Progenitor cell of endocrine pancreas (in vitro differentiated cells): ENCODE measurements at regions not wholly inside any gene's neighbourhood (a gene's known extent, or its start where the extent isn't known, plus 50 kb on each side); places are given as distances from the start of the nearest gene placed in this dataset.

ENCODE experiments used
- DNase-seq: peaks from one replicate; pipeline ENCODE4 v3.0.0; 2021; ENCODE audit warnings: low spot score; ENCODE audit not compliant: unreplicated experiment
- H3K27ac Mint-ChIP-seq: 2 replicates; pipeline ENCODE4 v1.8.0; 2021; ENCODE audit warnings: mild to moderate bottlenecking, moderate library complexity, mixed read lengths
- H3K27me3 Mint-ChIP-seq: 2 replicates; pipeline ENCODE4 v1.8.0; 2021; ENCODE audit warnings: mixed read lengths
- H3K36me3 Mint-ChIP-seq: 2 replicates; pipeline ENCODE4 v1.8.0; 2022; ENCODE audit warnings: mixed read lengths; ENCODE audit not compliant: insufficient read depth
- H3K4me1 Mint-ChIP-seq: 2 replicates; pipeline ENCODE4 v1.8.0; 2021; ENCODE audit warnings: low read depth, mixed read lengths
- H3K4me3 Mint-ChIP-seq: 2 replicates; pipeline ENCODE4 v1.8.0; 2021; ENCODE audit warnings: low read depth, mild to moderate bottlenecking, moderate library complexity, mixed read lengths
- H3K9me3 Mint-ChIP-seq: 2 replicates; pipeline ENCODE4 v1.8.0; 2021; ENCODE audit warnings: low read depth, mixed read lengths
- TF ChIP-seq, protein P1 (sequence below): fragments of 200-600 bp; sonication (generic); IDR thresholded peaks from one replicate; pipeline ENCODE4 v1.5.0; 2021; ENCODE audit warnings: antibody characterized with exemption, mild to moderate bottlenecking; ENCODE audit not compliant: unreplicated experiment

DNA sequence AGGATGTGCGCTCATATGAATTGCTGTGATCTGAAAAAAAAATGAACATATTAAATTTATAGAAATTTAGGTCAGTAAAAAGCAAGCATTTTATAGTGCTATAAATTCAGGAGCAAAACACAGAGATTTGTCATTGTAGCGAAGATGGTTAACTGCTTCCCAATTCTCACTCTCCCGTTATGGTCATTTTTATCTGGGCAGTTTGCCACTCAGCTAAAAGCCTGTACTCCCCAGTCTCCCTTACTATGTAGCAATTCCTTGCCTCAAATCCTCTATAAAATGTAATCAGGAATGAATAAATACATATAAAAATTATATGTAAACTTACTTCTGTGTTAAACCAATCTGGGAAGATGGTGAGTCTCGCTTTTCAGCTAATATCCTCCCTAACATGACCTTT is 471.5 kb downstream of the HINT1 start:
- Mint-ChIP-seq H3K4me1 (peaks cover 4% of the 10 kb centered on the region), H3K9me3 (no peaks in the 10 kb centered on the region), H3K27me3 (no peaks in the 10 kb centered on the region), H3K36me3 (no peaks in the 10 kb centered on the region), H3K27ac (no peak overlapping the region), H3K4me3 (no peak overlapping the region)
- DNase-seq = no peak
- TF ChIP-seq, protein P1, sequence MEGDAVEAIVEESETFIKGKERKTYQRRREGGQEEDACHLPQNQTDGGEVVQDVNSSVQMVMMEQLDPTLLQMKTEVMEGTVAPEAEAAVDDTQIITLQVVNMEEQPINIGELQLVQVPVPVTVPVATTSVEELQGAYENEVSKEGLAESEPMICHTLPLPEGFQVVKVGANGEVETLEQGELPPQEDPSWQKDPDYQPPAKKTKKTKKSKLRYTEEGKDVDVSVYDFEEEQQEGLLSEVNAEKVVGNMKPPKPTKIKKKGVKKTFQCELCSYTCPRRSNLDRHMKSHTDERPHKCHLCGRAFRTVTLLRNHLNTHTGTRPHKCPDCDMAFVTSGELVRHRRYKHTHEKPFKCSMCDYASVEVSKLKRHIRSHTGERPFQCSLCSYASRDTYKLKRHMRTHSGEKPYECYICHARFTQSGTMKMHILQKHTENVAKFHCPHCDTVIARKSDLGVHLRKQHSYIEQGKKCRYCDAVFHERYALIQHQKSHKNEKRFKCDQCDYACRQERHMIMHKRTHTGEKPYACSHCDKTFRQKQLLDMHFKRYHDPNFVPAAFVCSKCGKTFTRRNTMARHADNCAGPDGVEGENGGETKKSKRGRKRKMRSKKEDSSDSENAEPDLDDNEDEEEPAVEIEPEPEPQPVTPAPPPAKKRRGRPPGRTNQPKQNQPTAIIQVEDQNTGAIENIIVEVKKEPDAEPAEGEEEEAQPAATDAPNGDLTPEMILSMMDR = no peak

- no peaks in the 10 kb centered on the region for H3K36me3 Mint-ChIP-seq
- no peaks in the 10 kb centered on the region for H3K9me3 Mint-ChIP-seq
- no peak overlapping the region for H3K27ac Mint-ChIP-seq
- no peak overlapping the region for H3K4me3 Mint-ChIP-seq
- H3K27me3 Mint-ChIP-seq = no peaks in the 10 kb centered on the region
- TF ChIP-seq, protein P1 = no peak
- no peak for DNase-seq
- H3K4me1 Mint-ChIP-seq = peaks cover 4% of the 10 kb centered on the region
Measured at GRCh38 chr5:130692770-130693169, 472.3 kb downstream of the HINT1 start.

DNA sequence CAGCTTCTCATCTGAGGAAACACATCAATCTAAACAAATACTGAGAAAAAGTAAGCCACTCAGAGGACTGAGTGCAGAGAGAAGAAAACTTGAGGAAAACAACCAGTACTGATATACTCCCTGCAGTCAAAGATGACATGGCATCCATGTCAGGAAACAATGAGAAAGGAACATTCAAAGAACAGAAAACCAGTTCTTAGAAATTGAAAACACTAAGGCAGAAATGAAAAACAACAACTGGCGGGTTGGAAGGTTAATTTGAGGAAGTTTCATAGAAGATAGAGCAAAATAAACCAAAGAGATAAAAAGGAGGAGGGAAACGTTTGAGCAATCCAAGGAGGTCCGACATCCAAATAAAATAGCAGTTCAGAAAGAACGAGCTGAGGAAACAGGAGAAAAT is 475.2 kb downstream of the HINT1 start:
- no peak overlapping the region for H3K27ac Mint-ChIP-seq
- H3K36me3 Mint-ChIP-seq = no peaks in the 10 kb centered on the region
- peaks cover 1% of the 10 kb centered on the region for H3K4me1 Mint-ChIP-seq
- no peak for DNase-seq
- H3K4me3 Mint-ChIP-seq = no peak overlapping the region
- TF ChIP-seq, protein P1 = no peak
- no peaks in the 10 kb centered on the region for H3K9me3 Mint-ChIP-seq
- no peaks in the 10 kb centered on the region for H3K27me3 Mint-ChIP-seq

DNA sequence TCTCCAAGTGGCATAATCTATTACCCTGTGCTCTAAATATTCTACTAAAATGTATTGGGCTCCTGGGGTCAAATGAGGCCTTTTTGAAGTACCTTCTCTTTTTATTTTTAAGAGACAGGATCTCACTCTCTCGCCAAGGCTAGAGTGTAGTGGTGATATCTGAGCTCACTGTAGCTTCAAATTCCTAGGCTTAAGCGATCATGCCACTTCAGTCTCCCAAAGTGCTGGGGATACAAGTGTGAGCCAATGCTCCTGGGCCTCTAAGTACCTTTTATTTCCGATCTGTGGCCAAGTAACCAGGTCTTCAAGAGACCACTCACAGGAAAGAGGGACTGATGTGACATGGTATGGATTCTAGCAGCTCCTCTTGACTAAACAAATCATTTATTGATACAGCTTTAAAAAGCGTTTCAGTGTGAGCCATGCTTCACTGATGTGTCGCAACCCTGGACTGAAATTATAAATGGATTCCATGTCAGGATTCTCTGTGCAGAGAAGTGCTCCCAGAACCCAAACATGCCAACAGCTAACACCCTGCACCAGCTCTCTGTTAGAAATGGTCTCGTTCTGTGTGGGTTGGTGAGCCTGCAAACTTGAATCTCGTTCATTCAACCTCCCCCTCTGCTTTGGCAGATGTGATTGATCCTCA is 477.8 kb downstream of the HINT1 start:
- H3K4me1 Mint-ChIP-seq = no peaks in the 10 kb centered on the region

GRCh38 chr5:130678637-130679036 is 486.4 kb downstream of the HINT1 start:
- Mint-ChIP-seq H3K4me3 (no peak overlapping the region), H3K27me3 (no peaks in the 10 kb centered on the region), H3K36me3 (no peaks in the 10 kb centered on the region), H3K27ac (no peak overlapping the region), H3K9me3 (peaks cover 11% of the 10 kb centered on the region), H3K4me1 (no peaks in the 10 kb centered on the region)
- TF ChIP-seq, protein P1 = no peak
- no peak for DNase-seq

More for the DNA sequence above, 477.8 kb downstream of the HINT1 start:
- H3K9me3 Mint-ChIP-seq = no peaks in the 10 kb centered on the region
- H3K27me3 Mint-ChIP-seq = no peaks in the 10 kb centered on the region
- H3K4me3 Mint-ChIP-seq = no peak overlapping the region
- no peaks in the 10 kb centered on the region for H3K36me3 Mint-ChIP-seq
- no peak overlapping the region for H3K27ac Mint-ChIP-seq
- TF ChIP-seq, protein P1 = no peak
- no peak for DNase-seq
